ENCODE measurements at regions not wholly inside any gene's neighbourhood (a gene's known extent, or its start where the extent isn't known, plus 50 kb on each side); places are given as distances from the start of the nearest gene placed in this dataset.
"Not testable (repeated sequence)": the region's sequence is repeated elsewhere in the genome, so short reads cannot be mapped to it uniquely, and the experiment has no call there.

- H3K36me3 ChIP-seq (ENCODE audit: insufficient read depth, insufficient read length, low read length) = no peaks in the 10 kb centered on the region
- H3K9ac ChIP-seq (ENCODE audit: insufficient read length, low read depth) = no peak overlapping the region
- no peaks in the 10 kb centered on the region for H3K27me3 ChIP-seq (ENCODE audit: insufficient read depth, insufficient read length)
- no peak overlapping the region for H3K4me3 ChIP-seq (ENCODE audit: insufficient read length, low read depth)
- peaks cover 5% of the 10 kb centered on the region; the same call in 1 of the 2 replicates for H3K9me3 ChIP-seq (ENCODE audit: insufficient read depth, low read length)
- no peaks in the 10 kb centered on the region for H3K4me1 ChIP-seq (ENCODE audit: insufficient read depth, insufficient read length)
- no peak for TF ChIP-seq YY1 (IDR thresholded peaks at IDR 0.05; ENCODE audit: insufficient read depth, insufficient read length)
- no peak for TF ChIP-seq SUZ12 (IDR thresholded peaks at IDR 0.05; ENCODE audit: extremely low read depth, insufficient read depth, insufficient read length)
- no peak for TF ChIP-seq ZNF274 (IDR thresholded peaks at IDR 0.05; ENCODE audit: low read depth, low read length)
- DNase-seq (ENCODE audit: low read depth, low spot score) = no peak
Observed at GRCh38 chr3:103510760-103511159, 1075.9 kb downstream of the ZPLD1 start.

GRCh38 chr3:103511891-103512290, 1077.1 kb downstream of the ZPLD1 start:
- Histone ChIP-seq H3K9me3 (ENCODE audit: insufficient read depth, low read length) (peaks cover 5% of the 10 kb centered on the region; the same call in 1 of the 2 replicates), H3K27me3 (ENCODE audit: insufficient read depth, insufficient read length) (no peaks in the 10 kb centered on the region), H3K36me3 (ENCODE audit: insufficient read depth, insufficient read length, low read length) (no peaks in the 10 kb centered on the region), H3K4me1 (ENCODE audit: insufficient read depth, insufficient read length) (no peaks in the 10 kb centered on the region), H3K9ac (ENCODE audit: insufficient read length, low read depth) (no peak overlapping the region), H3K4me3 (ENCODE audit: insufficient read length, low read depth) (no peak overlapping the region)
- no peak for DNase-seq (ENCODE audit: low read depth, low spot score)
- TF ChIP-seq ZNF274 (IDR thresholded peaks at IDR 0.05; ENCODE audit: low read depth, low read length) = no peak
- TF ChIP-seq SUZ12 (IDR thresholded peaks at IDR 0.05; ENCODE audit: extremely low read depth, insufficient read depth, insufficient read length) = no peak
- TF ChIP-seq YY1 (IDR thresholded peaks at IDR 0.05; ENCODE audit: insufficient read depth, insufficient read length) = no peak

- no peak for DNase-seq (ENCODE audit: low read depth, low spot score)
- no peaks in the 10 kb centered on the region for H3K36me3 ChIP-seq (ENCODE audit: insufficient read depth, insufficient read length, low read length)
Observed at GRCh38 chr3:103512595-103512994, 1077.8 kb downstream of the ZPLD1 start.

GRCh38 chr3:103513003-103513402, 1078.2 kb downstream of the ZPLD1 start:
- DNase-seq (ENCODE audit: low read depth, low spot score) = no peak
- TF ChIP-seq ZNF274 (IDR thresholded peaks at IDR 0.05; ENCODE audit: low read depth, low read length) = no peak
- TF ChIP-seq YY1 (IDR thresholded peaks at IDR 0.05; ENCODE audit: insufficient read depth, insufficient read length) = no peak
- TF ChIP-seq SUZ12 (IDR thresholded peaks at IDR 0.05; ENCODE audit: extremely low read depth, insufficient read depth, insufficient read length) = no peak
- H3K4me3 ChIP-seq (ENCODE audit: insufficient read length, low read depth) = no peak overlapping the region
- H3K4me1 ChIP-seq (ENCODE audit: insufficient read depth, insufficient read length) = no peaks in the 10 kb centered on the region
- no peaks in the 10 kb centered on the region for H3K36me3 ChIP-seq (ENCODE audit: insufficient read depth, insufficient read length, low read length)
- peaks cover 5% of the 10 kb centered on the region; the same call in 1 of the 2 replicates for H3K9me3 ChIP-seq (ENCODE audit: insufficient read depth, low read length)
- no peaks in the 10 kb centered on the region for H3K27me3 ChIP-seq (ENCODE audit: insufficient read depth, insufficient read length)
- no peak overlapping the region for H3K9ac ChIP-seq (ENCODE audit: insufficient read length, low read depth)

More at GRCh38 chr3:103512595-103512994, 1077.8 kb downstream of the ZPLD1 start:
- H3K4me3 ChIP-seq (ENCODE audit: insufficient read length, low read depth) = no peak overlapping the region
- TF ChIP-seq YY1 (IDR thresholded peaks at IDR 0.05; ENCODE audit: insufficient read depth, insufficient read length) (no peak), ZNF274 (IDR thresholded peaks at IDR 0.05; ENCODE audit: low read depth, low read length) (no peak), SUZ12 (IDR thresholded peaks at IDR 0.05; ENCODE audit: extremely low read depth, insufficient read depth, insufficient read length) (no peak)
- no peak overlapping the region for H3K9ac ChIP-seq (ENCODE audit: insufficient read length, low read depth)
- no peaks in the 10 kb centered on the region for H3K4me1 ChIP-seq (ENCODE audit: insufficient read depth, insufficient read length)
- no peaks in the 10 kb centered on the region for H3K27me3 ChIP-seq (ENCODE audit: insufficient read depth, insufficient read length)
- H3K9me3 ChIP-seq (ENCODE audit: insufficient read depth, low read length) = peaks cover 5% of the 10 kb centered on the region; the same call in 1 of the 2 replicates

GRCh38 chr3:103515116-103515515, 1080.3 kb downstream of the ZPLD1 start:
- TF ChIP-seq SUZ12 (IDR thresholded peaks at IDR 0.05; ENCODE audit: extremely low read depth, insufficient read depth, insufficient read length) = no peak
- no peak for TF ChIP-seq ZNF274 (IDR thresholded peaks at IDR 0.05; ENCODE audit: low read depth, low read length)
- TF ChIP-seq YY1 (IDR thresholded peaks at IDR 0.05; ENCODE audit: insufficient read depth, insufficient read length) = no peak
- DNase-seq (ENCODE audit: low read depth, low spot score) = no peak
- H3K27me3 ChIP-seq (ENCODE audit: insufficient read depth, insufficient read length) = no peaks in the 10 kb centered on the region
- H3K36me3 ChIP-seq (ENCODE audit: insufficient read depth, insufficient read length, low read length) = no peaks in the 10 kb centered on the region
- H3K9me3 ChIP-seq (ENCODE audit: insufficient read depth, low read length) = peaks cover 5% of the 10 kb centered on the region; the same call in 1 of the 2 replicates
- H3K4me3 ChIP-seq (ENCODE audit: insufficient read length, low read depth) = no peak overlapping the region
- no peaks in the 10 kb centered on the region for H3K4me1 ChIP-seq (ENCODE audit: insufficient read depth, insufficient read length)
- no peak overlapping the region for H3K9ac ChIP-seq (ENCODE audit: insufficient read length, low read depth)

- DNase-seq (ENCODE audit: low read depth, low spot score) = no peak
- Histone ChIP-seq H3K9ac (ENCODE audit: insufficient read length, low read depth) (no peak overlapping the region), H3K4me3 (ENCODE audit: insufficient read length, low read depth) (no peak overlapping the region), H3K4me1 (ENCODE audit: insufficient read depth, insufficient read length) (no peaks in the 10 kb centered on the region), H3K9me3 (ENCODE audit: insufficient read depth, low read length) (peaks cover 15% of the 10 kb centered on the region), H3K27me3 (ENCODE audit: insufficient read depth, insufficient read length) (no peaks in the 10 kb centered on the region), H3K36me3 (ENCODE audit: insufficient read depth, insufficient read length, low read length) (no peaks in the 10 kb centered on the region)
- TF ChIP-seq SUZ12 (IDR thresholded peaks at IDR 0.05; ENCODE audit: extremely low read depth, insufficient read depth, insufficient read length) = no peak
- TF ChIP-seq ZNF274 (IDR thresholded peaks at IDR 0.05; ENCODE audit: low read depth, low read length) = no peak
- TF ChIP-seq YY1 (IDR thresholded peaks at IDR 0.05; ENCODE audit: insufficient read depth, insufficient read length) = no peak
Observed at GRCh38 chr3:103516950-103517349, 1082.1 kb downstream of the ZPLD1 start.

- H3K36me3 ChIP-seq (ENCODE audit: insufficient read depth, insufficient read length, low read length); H3K9ac ChIP-seq (ENCODE audit: insufficient read length, low read depth); H3K9me3 ChIP-seq (ENCODE audit: insufficient read depth, low read length); DNase-seq (ENCODE audit: low read depth, low spot score); H3K4me3 ChIP-seq (ENCODE audit: insufficient read length, low read depth); H3K27me3 ChIP-seq (ENCODE audit: insufficient read depth, insufficient read length); H3K4me1 ChIP-seq (ENCODE audit: insufficient read depth, insufficient read length): not testable (repeated sequence)
Observed at GRCh38 chr3:103531327-103531726, 1096.5 kb downstream of the ZPLD1 start.

- TF ChIP-seq YY1 (IDR thresholded peaks at IDR 0.05; ENCODE audit: insufficient read depth, insufficient read length) = no peak
- no peak for TF ChIP-seq SUZ12 (IDR thresholded peaks at IDR 0.05; ENCODE audit: extremely low read depth, insufficient read depth, insufficient read length)
- TF ChIP-seq ZNF274 (IDR thresholded peaks at IDR 0.05; ENCODE audit: low read depth, low read length) = no peak
- Histone ChIP-seq H3K27me3 (ENCODE audit: insufficient read depth, insufficient read length) (no peaks in the 10 kb centered on the region), H3K9ac (ENCODE audit: insufficient read length, low read depth) (no peak overlapping the region), H3K36me3 (ENCODE audit: insufficient read depth, insufficient read length, low read length) (no peaks in the 10 kb centered on the region), H3K9me3 (ENCODE audit: insufficient read depth, low read length) (no peaks in the 10 kb centered on the region), H3K4me1 (ENCODE audit: insufficient read depth, insufficient read length) (no peaks in the 10 kb centered on the region), H3K4me3 (ENCODE audit: insufficient read length, low read depth) (no peak overlapping the region)
- no peak for DNase-seq (ENCODE audit: low read depth, low spot score)
Observed at GRCh38 chr3:103532986-103533385, 1098.2 kb downstream of the ZPLD1 start.
